Heart left ventricle (tissue), 16 donors: ENCODE measurements at regions not wholly inside any gene's neighbourhood (a gene's known extent, or its start where the extent isn't known, plus 50 kb on each side); places are given as distances from the start of the nearest gene placed in this dataset.

Experiments
- ATAC-seq, 4 donors: fragments of 200-7000 bp; cut with Tn5 transposase; one replicate each; pipeline ENCODE4 v1.9.1; 2020 to 2022; ENCODE audit warnings: moderate library complexity in 4 of 4, mild to moderate bottlenecking in 3 of 4, moderate number of reproducible peaks in 1 of 4
- DNase-seq, 5 donors: peaks; one replicate each; pipeline ENCODE4 v3.0.0-alpha.2; 2020
- H3K27ac ChIP-seq, 12 donors: fragments of 200-600 bp; sonication (generic) in 4 of 12; one replicate each; pipeline versions ENCODE4 v1.5.0 to v1.8.0; 2016 to 2022; ENCODE audit warnings: mild to moderate bottlenecking in 2 of 12
- H3K27me3 ChIP-seq, 9 donors: fragments of 200-600 bp; sonication (generic) in 2 of 9; one replicate each; pipeline versions ENCODE4 v1.5.1 to v1.8.0; 2016 to 2022; ENCODE audit warnings: mild to moderate bottlenecking in 3 of 9
- H3K36me3 ChIP-seq, 9 donors: fragments of 200-600 bp; sonication (generic) in 2 of 9; one replicate each; pipeline versions ENCODE4 v1.5.0 to v1.8.0; 2018 to 2022; ENCODE audit warnings: mild to moderate bottlenecking in 2 of 9
- H3K4me1 ChIP-seq, 12 donors: fragments of 200-600 bp; sonication (generic) in 4 of 12; one replicate each; pipeline versions ENCODE4 v1.5.0 to v1.8.0; 2016 to 2022; ENCODE audit warnings: mild to moderate bottlenecking in 3 of 12
- H3K4me3 ChIP-seq, 12 donors: fragments of 200-600 bp; sonication (generic) in 4 of 12; one replicate each; pipeline versions ENCODE4 v1.5.0 to v1.8.0; 2017 to 2022; ENCODE audit warnings: mild to moderate bottlenecking in 9 of 12, moderate library complexity in 4 of 12
- H3K9me3 ChIP-seq, 12 donors: fragments of 200-600 bp; sonication (generic) in 4 of 12; one replicate each; pipeline versions ENCODE4 v1.5.0 to v1.8.0; 2016 to 2022; ENCODE audit warnings: mild to moderate bottlenecking in 1 of 12
- CTCF ChIP-seq, 12 donors: fragments of 200-600 bp; sonication (generic) in 4 of 12; IDR thresholded peaks; one replicate each; pipeline versions ENCODE4 v1.5.0 to v1.8.0; 2018 to 2022; ENCODE audit warnings: antibody characterized with exemption in 12 of 12, mild to moderate bottlenecking in 5 of 12
- POLR2A ChIP-seq, 2 donors: fragments of 450-650 bp; IDR thresholded peaks; one replicate each; pipeline ENCODE4 v1.6.1; 2017; ENCODE audit warnings: antibody characterized with exemption in 2 of 2, mild to moderate bottlenecking in 2 of 2, moderate library complexity in 2 of 2
- WGBS, 4 donors: extraction: QIAGEN DNeasy Blood & Tissue Kit in 2 of 4; methylation state at CpG; one replicate each; pipeline versions ENCODE4 v1.1.5 to v1.1.7; 2013 to 2018; 5-methylcytosine and 5-hydroxymethylcytosine counted together
- intact Hi-C, 10 donors: fragments of 100-400 bp; cut with DNase I; formaldehyde crosslinking; loops; one replicate each; pipeline versions ENCODE4 v1.11.1 to v1.14.2; 2022
- donor health status: ischemic (EF 13 %, LVEDD 7.1; RV severe dilation, severe dysfunction).
- donor health status: healthy with polysubstance abuse.
- donor health status: DM: no; HTN: yes; CAD: no.
- donor health status: DM: no; HTN: no; CAD: no.
- donor health status: ischemic (EF 25% LVEDD 6.9; RV normal size, moderate dysfunction).
- donor health status: ischemic (EF 25% LVEDD 5.7; RV mildly dilated, moderate dysfunction).
- donor health status: healthy.
- donor health status: DM: yes; HTN: yes; CAD: no.
- donor health status: ischemic (EF 35%, LVEDD 5.7; RV mildly dilated, moderate dysfunction).
- donor health status: nonischemic (EF 11% LVEDD 7.7; RV severe dilation, severe dysfunction).
- donor health status: DM: yes; HTN: yes; CAD: no.
- donor health status: PGD.
- donor health status: ischemic (EF 29% LVEDD 5.4; RV normal size, mild dysfunction).
- donor health status: nonischemic (EF 23%, LVEDD 6.1; RV moderate dilation, normal function).

GRCh38 chr17:12422651-12423050, 243.0 kb upstream of the MYOCD start:
- intact Hi-C loops: loop anchor here in 1 of 10 donors (10.0 kb wide), 1 partner anchor 58 kb away; no protein-coding TSS in a partner anchor
- peak; percentile 27 to 70 (median 53) for DNase-seq
- Histone ChIP-seq H3K4me1 (no peaks in the 10 kb centered on the region), H3K9me3 (peaks cover 0 to 14% (median 0%) of the 10 kb centered on the region in 12 donors), H3K27me3 (no peaks in the 10 kb centered on the region), H3K4me3 (no peak overlapping the region), H3K36me3 (no peaks in the 10 kb centered on the region), H3K27ac (peak overlapping the region in 1 of 12 donors; percentile 76)
- ATAC-seq: peak; percentile 83 to 92 (median 88)
- WGBS, 4 donors: 37 to 59% (median 47%) methylated on average over 13 of the region's 13 CpGs
- TF ChIP-seq CTCF (IDR thresholded peaks at IDR 0.05): no peak
- no peak for TF ChIP-seq POLR2A (IDR thresholded peaks at IDR 0.05)

- H3K36me3 ChIP-seq: no peaks in the 10 kb centered on the region
- WGBS, 4 donors: 80 to 86% (median 85%) methylated on average over 7 of the region's 7 CpGs
- H3K27ac ChIP-seq: peak overlapping the region in 1 of 12 donors; percentile 76
- H3K9me3 ChIP-seq: peaks cover 0 to 14% (median 0%) of the 10 kb centered on the region in 12 donors
- ATAC-seq: no peak
- H3K27me3 ChIP-seq: no peaks in the 10 kb centered on the region
- no peak overlapping the region for H3K4me3 ChIP-seq
- H3K4me1 ChIP-seq: no peaks in the 10 kb centered on the region
- no peak for TF ChIP-seq CTCF (IDR thresholded peaks at IDR 0.05)
- no peak for TF ChIP-seq POLR2A (IDR thresholded peaks at IDR 0.05)
- no peak for DNase-seq
- intact Hi-C loops: loop anchor here in 1 of 10 donors (10.0 kb wide), 1 partner anchor 59 kb away; no protein-coding TSS in a partner anchor
Observed at GRCh38 chr17:12423337-12423736, 242.4 kb upstream of the MYOCD start.

- peaks cover 0 to 7% (median 0%) of the 10 kb centered on the region in 12 donors for H3K9me3 ChIP-seq
- WGBS, 4 donors: 74 to 83% (median 82%) methylated on average over 5 of the region's 5 CpGs
- H3K4me1 ChIP-seq: no peaks in the 10 kb centered on the region
- no peak overlapping the region for H3K27ac ChIP-seq
- TF ChIP-seq CTCF (IDR thresholded peaks at IDR 0.05) (no peak), POLR2A (IDR thresholded peaks at IDR 0.05) (no peak)
- intact Hi-C loops: loop anchor here in 1 of 10 donors (10.0 kb wide), 1 partner anchor 64 kb away; no protein-coding TSS in a partner anchor
- no peaks in the 10 kb centered on the region for H3K36me3 ChIP-seq
- ATAC-seq (no peak), DNase-seq (no peak)
- no peaks in the 10 kb centered on the region for H3K27me3 ChIP-seq
- no peak overlapping the region for H3K4me3 ChIP-seq
Observed at GRCh38 chr17:12429116-12429515, 236.6 kb upstream of the MYOCD start.

- Histone ChIP-seq H3K27me3 (no peaks in the 10 kb centered on the region), H3K9me3 (no peaks in the 10 kb centered on the region), H3K36me3 (no peaks in the 10 kb centered on the region), H3K4me3 (no peak overlapping the region), H3K27ac (no peak overlapping the region), H3K4me1 (no peaks in the 10 kb centered on the region)
- intact Hi-C loops: no loop called here
- TF ChIP-seq POLR2A (IDR thresholded peaks at IDR 0.05) (no peak), CTCF (IDR thresholded peaks at IDR 0.05) (no peak)
- no peak for ATAC-seq
- no peak for DNase-seq
- 75 to 82% (median 79%) methylated on average over 4 of the region's 4 CpGs for WGBS, 4 donors
Observed at GRCh38 chr17:12431188-12431587, 234.5 kb upstream of the MYOCD start.
